ENCODE measurements at regions not wholly inside any gene's neighbourhood (a gene's known extent, or its start where the extent isn't known, plus 50 kb on each side); places are given as distances from the start of the nearest gene placed in this dataset.

DNA sequence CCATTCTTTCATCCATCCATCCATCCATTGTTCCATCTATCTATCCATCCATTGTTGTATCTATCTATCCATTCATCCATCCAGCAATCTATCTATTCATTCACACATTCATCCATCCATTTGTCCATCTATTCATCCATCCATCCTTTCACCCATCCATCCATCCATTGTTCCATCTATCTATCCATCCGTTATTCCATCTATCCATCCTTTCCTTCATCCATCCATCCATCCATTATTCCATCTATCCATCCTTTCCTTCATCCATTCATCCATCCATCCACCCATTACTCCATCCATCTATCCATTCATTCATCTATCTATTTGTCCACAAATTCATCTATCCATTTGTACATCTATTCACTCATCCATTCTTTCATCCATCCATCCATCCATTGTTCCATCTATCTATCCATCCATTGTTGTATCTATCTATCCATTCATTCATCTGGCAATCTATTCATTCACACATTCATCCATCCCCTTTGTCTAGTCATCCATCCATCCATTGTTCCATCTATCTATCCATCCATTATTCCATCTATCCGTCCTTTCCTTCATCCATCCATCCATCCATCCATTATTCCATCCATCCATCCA, 65.9 kb upstream of the ANO1 start:
- no peak for ATAC-seq (ENCODE audit: insufficient read depth, low read depth)

GRCh38 chr11:70014291-70014690, 63.8 kb upstream of the ANO1 start:
- no peak overlapping the region for H2AFZ ChIP-seq (ENCODE audit: low read depth, low read length)
- no peak overlapping the region for H3K4me2 ChIP-seq (ENCODE audit: insufficient read depth, low read length)
- DNase-seq (no peak), ATAC-seq (ENCODE audit: insufficient read depth, low read depth) (no peak)
- no peaks in the 10 kb centered on the region for H4K20me1 ChIP-seq (ENCODE audit: insufficient read depth, low read length)
- H3K4me1 ChIP-seq (ENCODE audit: insufficient read depth, low read length), result no peaks in the 10 kb centered on the region
- H3K9ac ChIP-seq (ENCODE audit: low read depth, low read length), result no peak overlapping the region
- H3K4me3 ChIP-seq (ENCODE audit: low read depth in 1 of 2, low read length in 2 of 2), result no peak overlapping the region
- H3K79me2 ChIP-seq (ENCODE audit: insufficient read depth, low read length), result no peaks in the 10 kb centered on the region
- H3K27ac ChIP-seq (ENCODE audit: low read length), result no peak overlapping the region
- no peaks in the 10 kb centered on the region for H3K9me3 ChIP-seq (ENCODE audit: insufficient read depth, low read length, severe bottlenecking)
- TF ChIP-seq EZH2 (IDR thresholded peaks at IDR 0.05; ENCODE audit: borderline replicate concordance, low read depth, low read length, severe bottlenecking), result no peak
- TF ChIP-seq CTCF (IDR thresholded peaks at IDR 0.05; ENCODE audit: borderline replicate concordance, extremely low read depth, low read length, poor library complexity, severe bottlenecking), result no peak
- H3K27me3 ChIP-seq (ENCODE audit: insufficient read depth, low read length, poor library complexity), result no peaks in the 10 kb centered on the region
- H3K36me3 ChIP-seq (ENCODE audit: insufficient read depth, low read length), result no peaks in the 10 kb centered on the region

More for the DNA sequence above, 65.9 kb upstream of the ANO1 start:
- Histone ChIP-seq H3K4me3 (ENCODE audit: low read depth in 1 of 2, low read length in 2 of 2) (no peak overlapping the region), H3K27ac (ENCODE audit: low read length) (no peak overlapping the region), H3K9me3 (ENCODE audit: insufficient read depth, low read length, severe bottlenecking) (no peaks in the 10 kb centered on the region), H4K20me1 (ENCODE audit: insufficient read depth, low read length) (no peaks in the 10 kb centered on the region), H3K4me2 (ENCODE audit: insufficient read depth, low read length) (no peak overlapping the region), H3K79me2 (ENCODE audit: insufficient read depth, low read length) (no peaks in the 10 kb centered on the region), H3K36me3 (ENCODE audit: insufficient read depth, low read length) (no peaks in the 10 kb centered on the region), H3K4me1 (ENCODE audit: insufficient read depth, low read length) (no peaks in the 10 kb centered on the region), H3K9ac (ENCODE audit: low read depth, low read length) (no peak overlapping the region), H2AFZ (ENCODE audit: low read depth, low read length) (no peak overlapping the region), H3K27me3 (ENCODE audit: insufficient read depth, low read length, poor library complexity) (no peaks in the 10 kb centered on the region)
- no peak for DNase-seq
- TF ChIP-seq EZH2 (IDR thresholded peaks at IDR 0.05; ENCODE audit: borderline replicate concordance, low read depth, low read length, severe bottlenecking) (no peak), CTCF (IDR thresholded peaks at IDR 0.05; ENCODE audit: borderline replicate concordance, extremely low read depth, low read length, poor library complexity, severe bottlenecking) (no peak)

DNA sequence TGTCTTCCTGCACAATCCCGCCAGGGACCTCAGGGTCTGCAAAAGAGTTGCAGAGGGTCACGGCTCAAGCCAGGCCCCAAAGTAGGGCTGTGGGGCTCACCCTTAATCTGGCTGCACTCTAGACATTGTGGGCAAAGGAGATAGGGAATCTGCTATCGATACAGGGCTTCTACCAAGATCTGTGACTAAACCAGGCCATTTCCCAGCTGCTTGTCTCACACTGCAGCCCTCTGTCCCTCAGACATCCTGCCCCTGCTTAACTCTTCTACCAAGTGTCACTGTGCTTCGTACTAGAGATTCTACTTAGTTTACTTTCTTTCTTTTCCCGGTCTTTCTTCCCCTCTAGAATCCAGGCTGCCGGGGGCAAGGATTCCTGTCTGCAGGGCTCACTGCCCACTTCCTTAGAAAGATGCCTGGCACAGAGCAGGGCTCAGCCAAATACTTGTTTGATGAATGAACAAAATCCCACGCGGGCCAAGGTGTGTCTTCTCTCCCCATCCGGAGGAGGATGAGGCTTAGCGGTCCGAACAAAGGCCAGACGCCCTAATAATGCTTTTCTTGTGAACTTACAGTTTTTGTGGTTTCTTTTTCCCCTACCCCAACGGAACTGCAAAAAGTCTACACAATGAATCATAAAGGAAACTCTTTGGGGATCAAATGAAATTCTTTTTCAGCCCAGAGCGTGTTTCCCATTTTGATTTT, 61.3 kb upstream of the ANO1 start:
- TF ChIP-seq CTCF (IDR thresholded peaks at IDR 0.05; ENCODE audit: borderline replicate concordance, extremely low read depth, low read length, poor library complexity, severe bottlenecking) (no peak), EZH2 (IDR thresholded peaks at IDR 0.05; ENCODE audit: borderline replicate concordance, low read depth, low read length, severe bottlenecking) (no peak)
- H3K9ac ChIP-seq (ENCODE audit: low read depth, low read length), result no peak overlapping the region
- DNase-seq, result no peak

More for the DNA sequence above, 61.3 kb upstream of the ANO1 start:
- no peaks in the 10 kb centered on the region for H3K4me1 ChIP-seq (ENCODE audit: insufficient read depth, low read length)
- no peaks in the 10 kb centered on the region for H3K79me2 ChIP-seq (ENCODE audit: insufficient read depth, low read length)
- no peaks in the 10 kb centered on the region for H3K36me3 ChIP-seq (ENCODE audit: insufficient read depth, low read length)
- ATAC-seq (ENCODE audit: insufficient read depth, low read depth), result no peak
- H3K27me3 ChIP-seq (ENCODE audit: insufficient read depth, low read length, poor library complexity), result no peaks in the 10 kb centered on the region
- H3K9me3 ChIP-seq (ENCODE audit: insufficient read depth, low read length, severe bottlenecking), result no peaks in the 10 kb centered on the region
- H3K27ac ChIP-seq (ENCODE audit: low read length), result no peak overlapping the region
- no peaks in the 10 kb centered on the region for H4K20me1 ChIP-seq (ENCODE audit: insufficient read depth, low read length)
- no peak overlapping the region for H2AFZ ChIP-seq (ENCODE audit: low read depth, low read length)
- no peak overlapping the region for H3K4me2 ChIP-seq (ENCODE audit: insufficient read depth, low read length)
- no peak overlapping the region for H3K4me3 ChIP-seq (ENCODE audit: low read depth in 1 of 2, low read length in 2 of 2)

All from DND-41 (cell line).